GM10266 (cell line): ENCODE measurements at regions not wholly inside any gene's neighbourhood (a gene's known extent, or its start where the extent isn't known, plus 50 kb on each side); places are given as distances from the start of the nearest gene placed in this dataset.

Experiments used
- DNase-seq: peaks from one replicate; pipeline ENCODE4 v3.0.0; 2012; ENCODE audit errors: extremely low spot score
- TF ChIP-seq, protein P1 (sequence below): IDR thresholded peaks from 2 replicates; pipeline ENCODE4 v1.5.1; 2012; ENCODE audit warnings: mild to moderate bottlenecking, low read depth; ENCODE audit not compliant: control insufficient read depth, insufficient read depth; ENCODE audit errors: missing control alignments

DNA sequence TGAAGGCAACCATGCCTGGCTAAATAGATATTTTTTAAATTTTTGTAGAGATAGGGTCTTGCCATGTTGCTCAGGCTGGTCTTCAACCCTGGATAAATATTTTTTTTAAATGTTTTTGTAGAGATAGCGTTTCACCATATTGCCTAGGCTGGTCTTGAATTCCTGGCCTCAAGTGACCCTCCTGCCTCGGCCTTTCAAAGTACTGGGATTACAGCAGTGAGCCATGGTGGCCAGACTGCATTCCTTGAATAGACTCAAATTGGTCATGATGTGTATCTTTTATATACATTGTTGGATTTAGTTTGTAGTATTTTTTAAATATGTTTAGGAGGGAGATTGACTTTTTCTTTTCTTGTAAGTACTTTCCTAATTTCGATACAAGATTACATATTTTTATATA, 325.7 kb upstream of the C11orf87 start:
- TF ChIP-seq, protein P1, sequence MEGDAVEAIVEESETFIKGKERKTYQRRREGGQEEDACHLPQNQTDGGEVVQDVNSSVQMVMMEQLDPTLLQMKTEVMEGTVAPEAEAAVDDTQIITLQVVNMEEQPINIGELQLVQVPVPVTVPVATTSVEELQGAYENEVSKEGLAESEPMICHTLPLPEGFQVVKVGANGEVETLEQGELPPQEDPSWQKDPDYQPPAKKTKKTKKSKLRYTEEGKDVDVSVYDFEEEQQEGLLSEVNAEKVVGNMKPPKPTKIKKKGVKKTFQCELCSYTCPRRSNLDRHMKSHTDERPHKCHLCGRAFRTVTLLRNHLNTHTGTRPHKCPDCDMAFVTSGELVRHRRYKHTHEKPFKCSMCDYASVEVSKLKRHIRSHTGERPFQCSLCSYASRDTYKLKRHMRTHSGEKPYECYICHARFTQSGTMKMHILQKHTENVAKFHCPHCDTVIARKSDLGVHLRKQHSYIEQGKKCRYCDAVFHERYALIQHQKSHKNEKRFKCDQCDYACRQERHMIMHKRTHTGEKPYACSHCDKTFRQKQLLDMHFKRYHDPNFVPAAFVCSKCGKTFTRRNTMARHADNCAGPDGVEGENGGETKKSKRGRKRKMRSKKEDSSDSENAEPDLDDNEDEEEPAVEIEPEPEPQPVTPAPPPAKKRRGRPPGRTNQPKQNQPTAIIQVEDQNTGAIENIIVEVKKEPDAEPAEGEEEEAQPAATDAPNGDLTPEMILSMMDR, result no peak
- DNase-seq, result no peak

DNA sequence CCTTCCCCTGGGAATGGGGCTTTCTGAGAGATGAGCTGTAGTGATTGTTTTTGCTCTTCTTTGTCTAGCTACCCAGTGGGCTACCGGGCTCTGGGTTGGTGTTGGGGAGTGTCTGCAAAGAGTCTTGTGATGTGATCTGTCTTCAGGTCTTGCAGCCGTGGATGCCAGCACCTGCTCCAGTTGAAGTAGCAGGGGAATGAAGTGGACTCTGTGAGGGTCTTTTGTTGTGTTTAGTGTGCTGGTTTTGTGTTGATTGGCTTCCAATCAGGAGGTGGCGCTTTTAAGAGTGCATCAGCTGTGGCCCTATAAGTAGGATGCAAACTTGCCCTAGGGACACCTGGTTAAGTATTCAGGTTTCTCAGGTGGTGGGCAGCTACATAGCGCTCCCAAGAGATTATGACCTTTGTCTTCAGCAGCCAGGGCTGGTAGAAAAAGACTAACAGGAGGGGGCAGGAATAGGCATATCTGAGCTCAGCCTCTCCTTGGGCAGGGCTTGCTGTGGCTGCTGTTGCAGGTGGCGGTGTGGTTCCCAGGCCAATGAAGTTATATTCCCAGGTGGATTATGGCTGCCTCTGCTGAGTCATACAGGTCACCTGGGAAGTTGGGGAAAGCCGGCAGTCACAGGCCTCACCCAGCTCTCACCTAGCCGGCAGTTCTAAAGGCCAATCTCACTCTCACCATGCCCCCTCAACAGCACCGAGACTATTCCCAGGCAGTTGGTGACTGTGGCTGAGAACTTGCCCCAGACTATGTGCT, 315.7 kb upstream of the C11orf87 start:
- TF ChIP-seq, protein P1, result no peak
- no peak for DNase-seq

DNA sequence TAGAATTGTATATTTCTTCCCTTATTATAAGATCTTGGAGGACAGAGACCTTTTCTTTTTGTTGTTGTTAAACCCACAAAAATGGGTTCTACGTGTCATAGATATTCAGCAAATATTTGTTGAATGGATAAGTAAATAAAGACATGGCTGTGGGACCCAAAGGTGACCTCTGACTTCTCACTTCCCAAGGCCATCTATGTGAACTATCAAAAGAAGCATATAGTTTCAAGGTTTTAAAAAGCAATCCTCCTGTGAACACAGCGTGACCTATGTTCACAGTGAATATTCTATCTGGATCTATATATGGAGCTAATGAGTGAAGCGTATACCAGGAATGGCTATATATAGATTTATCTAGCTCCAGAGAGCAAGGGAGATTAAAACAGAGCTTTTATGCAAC, 312.8 kb upstream of the C11orf87 start:
- TF ChIP-seq, protein P1, result no peak
- no peak for DNase-seq

DNA sequence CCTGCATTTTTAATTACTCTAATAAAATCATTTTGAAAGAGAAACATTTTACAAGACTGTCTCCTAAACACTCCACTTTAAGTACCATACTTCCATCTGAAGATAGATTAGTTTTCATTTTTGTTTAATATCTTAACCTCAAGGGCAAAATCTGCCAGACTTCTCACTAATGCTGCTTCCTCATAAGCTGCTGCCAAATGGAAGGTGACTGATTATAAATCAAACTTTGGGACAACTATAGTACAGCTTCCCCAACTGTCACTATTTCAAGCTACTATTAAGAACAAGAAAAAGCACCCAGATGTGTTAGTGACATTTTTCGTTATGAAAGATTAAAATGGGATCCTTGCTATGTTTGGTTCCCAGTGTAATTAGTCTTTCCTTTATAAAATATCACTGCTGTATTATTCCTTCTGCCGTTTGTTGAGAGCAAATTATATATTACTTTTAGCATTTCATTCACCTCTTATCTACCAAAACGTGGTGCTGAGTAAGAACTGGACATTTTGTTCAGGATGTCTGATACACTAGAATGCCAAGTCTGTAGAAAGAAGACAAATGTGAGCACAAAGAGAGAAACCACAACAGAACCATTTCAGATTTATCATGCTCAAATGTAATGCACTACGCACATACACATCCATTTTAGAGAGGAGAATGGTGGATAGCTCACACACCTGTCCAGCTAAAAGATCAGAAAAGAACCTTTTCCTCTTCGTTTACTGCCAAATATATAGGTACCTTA, 312.2 kb upstream of the C11orf87 start:
- no peak for DNase-seq
- TF ChIP-seq, protein P1, result no peak

DNA sequence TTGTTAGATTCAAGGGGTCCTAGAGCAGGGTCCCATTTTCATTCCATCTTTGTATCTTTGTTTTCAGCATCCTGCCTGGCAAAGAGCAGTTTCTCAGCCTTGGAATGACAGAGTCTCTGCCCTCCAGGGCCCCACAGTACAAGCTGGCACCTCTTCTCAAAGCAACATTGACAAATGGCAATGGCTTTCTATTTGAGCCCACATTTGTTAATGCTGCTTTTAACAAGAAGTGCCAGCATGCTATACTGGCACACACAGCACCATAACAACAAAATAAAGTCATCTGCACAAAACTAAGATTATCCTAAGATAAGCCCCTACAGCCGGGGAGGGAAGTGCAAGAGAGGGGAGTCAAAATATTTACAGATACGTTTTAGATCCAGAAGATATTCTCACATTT, 309.7 kb upstream of the C11orf87 start:
- TF ChIP-seq, protein P1, result no peak
- no peak for DNase-seq

DNA sequence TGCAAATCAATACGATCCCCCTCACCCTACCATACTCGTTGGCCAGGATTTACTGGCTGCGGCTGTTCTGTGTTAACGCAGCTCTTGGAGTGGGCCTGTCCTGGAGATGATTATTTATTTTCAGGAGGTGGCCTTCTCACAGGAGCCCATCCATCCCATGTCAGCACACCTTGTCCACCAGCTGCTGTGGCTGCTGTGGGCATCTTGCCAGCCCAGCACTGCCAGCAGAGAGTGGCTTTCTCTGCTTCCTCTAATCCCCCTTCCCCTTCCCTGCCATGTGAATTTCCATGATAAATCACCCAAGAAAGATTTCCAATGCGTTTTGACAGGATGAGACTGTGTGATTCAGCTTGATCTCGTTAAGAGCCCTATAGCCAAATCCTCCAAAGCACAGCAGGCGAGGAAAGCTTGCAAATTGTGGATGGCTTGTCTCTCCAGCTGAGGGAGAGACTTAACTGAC, 309.1 kb upstream of the C11orf87 start:
- DNase-seq, result no peak

More for the DNA sequence above, 309.1 kb upstream of the C11orf87 start:
- TF ChIP-seq, protein P1, result no peak
